Keratinocyte (primary cell): ENCODE measurements at regions not wholly inside any gene's neighbourhood (a gene's known extent, or its start where the extent isn't known, plus 50 kb on each side); places are given as distances from the start of the nearest gene placed in this dataset.

Experiments
- DNase-seq: peaks from one replicate; pipeline ENCODE4 v3.0.0-alpha.2; 2011; ENCODE audit warnings: low read depth, missing footprints, low spot score
- FAIRE-seq: peaks from 2 replicates; lab custom pipeline; 2011; peaks lifted over from hg19 to GRCh38; lab: Jason Lieb, UNC
- H2AFZ ChIP-seq: 2 replicates; pipeline ENCODE4 v1.6.0; 2012; ENCODE audit warnings: low read length, control low read depth, inconsistent platforms; ENCODE audit not compliant: control insufficient read depth
- H3K27ac ChIP-seq: 2 replicates; pipeline ENCODE4 v1.5.1; 2011; ENCODE audit warnings: low read length; ENCODE audit not compliant: control insufficient read depth, insufficient read depth
- H3K27me3 ChIP-seq: 3 replicates; pipeline ENCODE4 v1.6.0; 2011; ENCODE audit warnings: low read length; ENCODE audit not compliant: control insufficient read depth, insufficient read depth; ENCODE audit errors: extremely low read depth
- H3K36me3 ChIP-seq, 2 experiments: 2 replicates in 1 of 2; 3 replicates in 1 of 2; pipeline ENCODE4 v1.5.1; 2011; ENCODE audit warnings: low read length in 2 of 2, mild to moderate bottlenecking in 1 of 2; ENCODE audit not compliant: control insufficient read depth in 2 of 2, insufficient read depth in 2 of 2; ENCODE audit errors: extremely low read depth in 1 of 2
- H3K4me1 ChIP-seq: 3 replicates; pipeline ENCODE4 v1.5.1; 2011; ENCODE audit warnings: low read length; ENCODE audit not compliant: control insufficient read depth, insufficient read depth; ENCODE audit errors: extremely low read depth
- H3K4me2 ChIP-seq: 3 replicates; pipeline ENCODE4 v1.6.0; 2011; ENCODE audit warnings: low read depth, low read length; ENCODE audit not compliant: control insufficient read depth, insufficient read depth; ENCODE audit errors: extremely low read depth
- H3K4me3 ChIP-seq, 3 experiments: fragments of 200-600 bp in 1 of 3; sonication (generic) in 1 of 3; 2 replicates in 2 of 3; 3 replicates in 1 of 3; pipeline ENCODE4 v1.5.1; 2011 to 2016; ENCODE audit warnings: low read length in 3 of 3, mild to moderate bottlenecking in 3 of 3, control low read depth in 2 of 3, inconsistent platforms in 1 of 3, low read depth in 1 of 3, mixed read lengths in 1 of 3, mixed run types in 1 of 3, moderate library complexity in 1 of 3; ENCODE audit not compliant: control insufficient read depth in 2 of 3, insufficient read depth in 2 of 3; ENCODE audit errors: extremely low read depth in 1 of 3
- H3K79me2 ChIP-seq: 2 replicates; pipeline ENCODE4 v1.6.0; 2012; ENCODE audit warnings: low read length; ENCODE audit not compliant: control insufficient read depth, insufficient read depth
- H3K9ac ChIP-seq: 3 replicates; pipeline ENCODE4 v1.6.0; 2011; ENCODE audit warnings: low read length; ENCODE audit not compliant: control insufficient read depth, insufficient read depth; ENCODE audit errors: extremely low read depth
- H3K9me1 ChIP-seq: 3 replicates; pipeline ENCODE4 v1.6.0; 2011; ENCODE audit warnings: low read length; ENCODE audit not compliant: control insufficient read depth, insufficient read depth; ENCODE audit errors: extremely low read depth
- H3K9me3 ChIP-seq: 2 replicates; pipeline ENCODE4 v1.5.1; 2012; ENCODE audit warnings: low read depth, low read length; ENCODE audit not compliant: control insufficient read depth
- H4K20me1 ChIP-seq: 3 replicates; pipeline ENCODE4 v1.6.0; 2011; ENCODE audit warnings: low read length; ENCODE audit not compliant: control insufficient read depth, insufficient read depth; ENCODE audit errors: extremely low read depth
- EZH2 ChIP-seq: IDR thresholded peaks from one replicate; pipeline ENCODE4 v1.6.1; 2012; ENCODE audit warnings: inconsistent platforms, mild to moderate bottlenecking, low read length, moderate library complexity
- dilution Hi-C: fragments of 300-500 bp; cut with MboI; formaldehyde crosslinking; loops from one replicate; pipeline ENCODE4 v1.7.0; 2020; ENCODE audit warnings: low sequenced_read_pairs; ENCODE audit not compliant: extremely low pct_ligation_motif_present
- TF ChIP-seq, protein P1 (sequence below), 3 experiments: IDR thresholded peaks in 1 of 3; conservative IDR thresholded peaks in 1 of 3; optimal IDR thresholded peaks in 1 of 3; 2 replicates in 2 of 3; 3 replicates in 1 of 3; pipeline versions ENCODE3 to v1.5.1; 2011; ENCODE audit warnings: low read length in 3 of 3, mild to moderate bottlenecking in 3 of 3, moderate library complexity in 2 of 3, control low read depth in 1 of 3, inconsistent platforms in 1 of 3; ENCODE audit not compliant: insufficient read depth in 2 of 3; ENCODE audit errors: extremely low read depth in 1 of 3

GRCh38 chr19:28764066-28764465 is 448.9 kb downstream of the UQCRFS1 start:
- Histone ChIP-seq H2AFZ (no peak overlapping the region), H3K4me2 (no peak overlapping the region), H3K27ac (no peak overlapping the region), H4K20me1 (no peaks in the 10 kb centered on the region), H3K36me3 (no peaks in the 10 kb centered on the region), H3K9ac (no peak overlapping the region), H3K4me1 (no peaks in the 10 kb centered on the region), H3K27me3 (no peaks in the 10 kb centered on the region), H3K79me2 (no peaks in the 10 kb centered on the region), H3K9me3 (no peaks in the 10 kb centered on the region), H3K4me3 (no peak overlapping the region), H3K9me1 (no peaks in the 10 kb centered on the region)
- TF ChIP-seq, protein P1, sequence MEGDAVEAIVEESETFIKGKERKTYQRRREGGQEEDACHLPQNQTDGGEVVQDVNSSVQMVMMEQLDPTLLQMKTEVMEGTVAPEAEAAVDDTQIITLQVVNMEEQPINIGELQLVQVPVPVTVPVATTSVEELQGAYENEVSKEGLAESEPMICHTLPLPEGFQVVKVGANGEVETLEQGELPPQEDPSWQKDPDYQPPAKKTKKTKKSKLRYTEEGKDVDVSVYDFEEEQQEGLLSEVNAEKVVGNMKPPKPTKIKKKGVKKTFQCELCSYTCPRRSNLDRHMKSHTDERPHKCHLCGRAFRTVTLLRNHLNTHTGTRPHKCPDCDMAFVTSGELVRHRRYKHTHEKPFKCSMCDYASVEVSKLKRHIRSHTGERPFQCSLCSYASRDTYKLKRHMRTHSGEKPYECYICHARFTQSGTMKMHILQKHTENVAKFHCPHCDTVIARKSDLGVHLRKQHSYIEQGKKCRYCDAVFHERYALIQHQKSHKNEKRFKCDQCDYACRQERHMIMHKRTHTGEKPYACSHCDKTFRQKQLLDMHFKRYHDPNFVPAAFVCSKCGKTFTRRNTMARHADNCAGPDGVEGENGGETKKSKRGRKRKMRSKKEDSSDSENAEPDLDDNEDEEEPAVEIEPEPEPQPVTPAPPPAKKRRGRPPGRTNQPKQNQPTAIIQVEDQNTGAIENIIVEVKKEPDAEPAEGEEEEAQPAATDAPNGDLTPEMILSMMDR (optimal IDR thresholded peaks at IDR 0.05 in 1 of 3, IDR thresholded peaks at IDR 0.05 in 1 of 3, conservative IDR thresholded peaks at IDR 0.05 in 1 of 3; ENCODE audit: extremely low read depth in 1 of 3, insufficient read depth in 2 of 3, low read length in 3 of 3): no peak
- TF ChIP-seq EZH2: no peak
- no peak for DNase-seq
- dilution Hi-C loops: no loop called here
- no peak for FAIRE-seq

DNA sequence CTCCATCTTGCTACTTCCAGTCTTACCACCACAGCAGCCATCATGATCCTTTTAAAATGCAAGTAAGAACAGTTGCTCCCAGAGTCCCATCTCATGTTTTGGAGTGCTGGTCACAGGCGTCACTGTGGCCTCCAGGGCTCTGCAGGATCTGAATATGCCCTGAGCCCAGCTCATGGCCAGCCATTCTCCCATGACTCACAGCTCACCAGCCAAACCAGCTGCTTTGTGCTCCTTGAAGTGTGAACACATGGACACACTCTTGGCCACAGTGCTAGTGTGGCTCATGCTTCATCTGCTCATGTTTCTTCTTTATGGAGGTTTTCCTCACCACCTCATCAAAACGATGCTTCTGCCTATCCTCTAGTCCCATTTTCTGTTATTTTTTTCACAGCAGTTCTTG is 466.5 kb downstream of the UQCRFS1 start:
- H3K4me3 ChIP-seq: no peak overlapping the region
- H3K36me3 ChIP-seq: no peaks in the 10 kb centered on the region
- dilution Hi-C loops: no loop called here
- no peak overlapping the region for H3K27ac ChIP-seq
- no peaks in the 10 kb centered on the region for H3K79me2 ChIP-seq
- no peak overlapping the region for H2AFZ ChIP-seq
- no peaks in the 10 kb centered on the region for H3K9me3 ChIP-seq
- H3K27me3 ChIP-seq: no peaks in the 10 kb centered on the region
- H3K9me1 ChIP-seq: no peaks in the 10 kb centered on the region
- no peaks in the 10 kb centered on the region for H4K20me1 ChIP-seq
- FAIRE-seq (no peak), DNase-seq (no peak)
- H3K4me2 ChIP-seq: no peak overlapping the region
- no peak overlapping the region for H3K9ac ChIP-seq
- TF ChIP-seq, protein P1 (optimal IDR thresholded peaks at IDR 0.05 in 1 of 3, IDR thresholded peaks at IDR 0.05 in 1 of 3, conservative IDR thresholded peaks at IDR 0.05 in 1 of 3; ENCODE audit: extremely low read depth in 1 of 3, insufficient read depth in 2 of 3, low read length in 3 of 3): no peak
- TF ChIP-seq EZH2: no peak
- H3K4me1 ChIP-seq: no peaks in the 10 kb centered on the region
